Trophoblast cell (in vitro differentiated cells and primary cell): ENCODE measurements at regions not wholly inside any gene's neighbourhood (a gene's known extent, or its start where the extent isn't known, plus 50 kb on each side); places are given as distances from the start of the nearest gene placed in this dataset.

Source experiments
- DNase-seq, 2 donors: peaks; one replicate each; pipeline ENCODE4 v3.0.0-alpha.2; 2016
- H2AFZ ChIP-seq: 2 replicates; pipeline ENCODE4 v1.6.1; 2013; ENCODE audit warnings: low read length, moderate library complexity, mild to moderate bottlenecking; ENCODE audit not compliant: insufficient read depth, poor library complexity
- H2AK5ac ChIP-seq: 2 replicates; pipeline ENCODE4 v1.6.1; 2013; ENCODE audit warnings: mild to moderate bottlenecking, low read length
- H2BK120ac ChIP-seq: 2 replicates; pipeline ENCODE4 v1.6.1; 2013; ENCODE audit warnings: low read length, mild to moderate bottlenecking, moderate library complexity; ENCODE audit not compliant: insufficient read depth, poor library complexity
- H2BK12ac ChIP-seq: 2 replicates; pipeline ENCODE4 v1.6.1; 2013; ENCODE audit warnings: mild to moderate bottlenecking, low read length, moderate library complexity
- H2BK5ac ChIP-seq: 2 replicates; pipeline ENCODE4 v1.6.1; 2013; ENCODE audit warnings: low read length, low read depth, moderate library complexity, mild to moderate bottlenecking; ENCODE audit not compliant: poor library complexity
- H3K14ac ChIP-seq: 2 replicates; pipeline ENCODE4 v1.6.1; 2013; ENCODE audit warnings: mild to moderate bottlenecking, low read length
- H3K18ac ChIP-seq: 2 replicates; pipeline ENCODE4 v1.6.1; 2013; ENCODE audit warnings: mild to moderate bottlenecking, low read length
- H3K23ac ChIP-seq: 2 replicates; pipeline ENCODE4 v1.6.1; 2013; ENCODE audit warnings: low read length
- H3K27ac ChIP-seq: 2 replicates; pipeline ENCODE4 v1.5.1; 2013; ENCODE audit warnings: low read depth, mild to moderate bottlenecking, inconsistent platforms, low read length, moderate library complexity
- H3K27me3 ChIP-seq: 2 replicates; pipeline ENCODE4 v1.6.1; 2013; ENCODE audit warnings: inconsistent platforms, mild to moderate bottlenecking, low read length, moderate library complexity; ENCODE audit not compliant: insufficient read depth
- H3K36me3 ChIP-seq, 2 experiments: 1 replicate in 1 of 2; 2 replicates in 1 of 2; pipeline ENCODE4 v1.6.1; 2013; ENCODE audit warnings: low read length in 2 of 2, mild to moderate bottlenecking in 2 of 2, moderate library complexity in 1 of 2; ENCODE audit not compliant: insufficient read depth in 2 of 2, control insufficient read depth in 1 of 2
- H3K4ac ChIP-seq: 2 replicates; pipeline ENCODE4 v1.6.1; 2013; ENCODE audit warnings: low read depth, mild to moderate bottlenecking, low read length, moderate library complexity
- H3K4me1 ChIP-seq, 2 experiments: 1 replicate in 1 of 2; 2 replicates in 1 of 2; pipeline ENCODE4 v1.6.1; 2013; ENCODE audit warnings: low read length in 2 of 2, mild to moderate bottlenecking in 2 of 2, moderate library complexity in 1 of 2; ENCODE audit not compliant: insufficient read depth in 2 of 2, control insufficient read depth in 1 of 2
- H3K4me2 ChIP-seq: 2 replicates; pipeline ENCODE4 v1.6.1; 2013; ENCODE audit warnings: inconsistent platforms, mild to moderate bottlenecking, low read length, moderate library complexity
- H3K4me3 ChIP-seq: 2 replicates; pipeline ENCODE4 v1.5.1; 2013; ENCODE audit warnings: mild to moderate bottlenecking, low read depth, low read length, inconsistent platforms
- H3K79me1 ChIP-seq: one replicate; pipeline ENCODE4 v1.6.1; 2013; ENCODE audit warnings: low read length
- H3K79me2 ChIP-seq: 2 replicates; pipeline ENCODE4 v1.6.1; 2013; ENCODE audit warnings: low read length, mild to moderate bottlenecking; ENCODE audit not compliant: control insufficient read depth, insufficient read depth, poor library complexity
- H3K9ac ChIP-seq: 2 replicates; pipeline ENCODE4 v1.6.1; 2013; ENCODE audit warnings: mild to moderate bottlenecking, low read length
- H3K9me3 ChIP-seq: 2 replicates; pipeline ENCODE4 v1.6.1; 2013; ENCODE audit warnings: low read depth, mild to moderate bottlenecking, control low read depth, inconsistent platforms, low read length; ENCODE audit not compliant: insufficient read depth
- H4K12ac ChIP-seq: 2 replicates; pipeline ENCODE4 v1.6.1; 2013; ENCODE audit warnings: low read depth, mild to moderate bottlenecking, low read length, moderate library complexity
- H4K8ac ChIP-seq: 2 replicates; pipeline ENCODE4 v1.6.1; 2013; ENCODE audit warnings: low read depth, mild to moderate bottlenecking, low read length, moderate library complexity
- H4K91ac ChIP-seq: one replicate; pipeline ENCODE4 v1.6.1; 2013; ENCODE audit warnings: low read depth, mild to moderate bottlenecking, low read length, moderate library complexity
- WGBS: extraction: QIAGEN DNeasy Blood & Tissue Kit; methylation state at CpG from one replicate; pipeline ENCODE4 v1.1.7; 2013; ENCODE audit warnings: missing lambda C conversion rate; ENCODE audit not compliant: insufficient read length, insufficient coverage; ENCODE audit errors: extremely low coverage; 5-methylcytosine and 5-hydroxymethylcytosine counted together

GRCh38 chr12:58238411-58238810 lies 297.0 kb downstream of the ATP23 start:
- Histone ChIP-seq H3K27ac (no peak overlapping the region), H3K36me3 (no peaks in the 10 kb centered on the region), H3K23ac (no peak overlapping the region), H3K14ac (no peak overlapping the region), H4K8ac (no peak overlapping the region), H3K4me3 (no peak overlapping the region), H2BK120ac (no peak overlapping the region), H2BK5ac (no peak overlapping the region), H4K12ac (no peak overlapping the region), H3K4me2 (no peak overlapping the region), H2AFZ (no peak overlapping the region), H4K91ac (no peak overlapping the region), H3K4me1 (no peaks in the 10 kb centered on the region), H3K9ac (no peak overlapping the region), H3K79me1 (no peaks in the 10 kb centered on the region), H3K4ac (no peak overlapping the region), H2AK5ac (no peak overlapping the region), H3K27me3 (no peaks in the 10 kb centered on the region), H2BK12ac (no peak overlapping the region), H3K18ac (no peak overlapping the region), H3K9me3 (no peaks in the 10 kb centered on the region), H3K79me2 (no peaks in the 10 kb centered on the region)
- WGBS = no CpG with 5 or more reads among the region's 3 CpGs
- DNase-seq = no peak

GRCh38 chr12:58241099-58241498 lies 299.7 kb downstream of the ATP23 start:
- Histone ChIP-seq H2BK12ac (no peak overlapping the region), H3K27ac (no peak overlapping the region), H3K4me2 (no peak overlapping the region), H3K4me3 (no peak overlapping the region), H3K36me3 (no peaks in the 10 kb centered on the region), H3K14ac (no peak overlapping the region), H3K9ac (no peak overlapping the region), H2AFZ (no peak overlapping the region), H3K27me3 (no peaks in the 10 kb centered on the region), H3K79me2 (no peaks in the 10 kb centered on the region), H4K12ac (no peak overlapping the region), H3K79me1 (no peaks in the 10 kb centered on the region), H3K4me1 (no peaks in the 10 kb centered on the region), H4K8ac (no peak overlapping the region), H3K9me3 (peaks cover 1% of the 10 kb centered on the region), H3K18ac (no peak overlapping the region), H3K4ac (no peak overlapping the region), H4K91ac (no peak overlapping the region), H2AK5ac (no peak overlapping the region), H2BK5ac (no peak overlapping the region), H3K23ac (no peak overlapping the region), H2BK120ac (no peak overlapping the region)
- no CpG with 5 or more reads among the region's 5 CpGs for WGBS
- DNase-seq = no peak

- Histone ChIP-seq H4K12ac (no peak overlapping the region), H3K27me3 (no peaks in the 10 kb centered on the region), H4K91ac (no peak overlapping the region), H2AFZ (no peak overlapping the region), H3K4me2 (no peak overlapping the region), H3K9me3 (peaks cover 1% of the 10 kb centered on the region), H2BK120ac (no peak overlapping the region), H4K8ac (no peak overlapping the region), H3K14ac (no peak overlapping the region), H3K18ac (no peak overlapping the region), H3K4ac (no peak overlapping the region), H3K36me3 (no peaks in the 10 kb centered on the region), H3K79me2 (no peaks in the 10 kb centered on the region), H2BK12ac (no peak overlapping the region), H3K4me3 (no peak overlapping the region), H2AK5ac (no peak overlapping the region), H3K27ac (no peak overlapping the region), H3K23ac (no peak overlapping the region), H3K9ac (no peak overlapping the region), H2BK5ac (no peak overlapping the region), H3K4me1 (no peaks in the 10 kb centered on the region), H3K79me1 (no peaks in the 10 kb centered on the region)
- DNase-seq = no peak
- no CpG with 5 or more reads among the region's 4 CpGs for WGBS
These were observed 301.6 kb downstream of the ATP23 start for GRCh38 chr12:58242796-58243630.

GRCh38 chr12:58247633-58248032 lies 306.3 kb downstream of the ATP23 start:
- Histone ChIP-seq H3K27ac (no peak overlapping the region), H2BK5ac (no peak overlapping the region), H3K23ac (no peak overlapping the region), H3K4me2 (no peak overlapping the region), H2BK12ac (no peak overlapping the region), H3K9me3 (peaks cover 1% of the 10 kb centered on the region), H3K79me1 (no peaks in the 10 kb centered on the region), H3K14ac (no peak overlapping the region), H3K36me3 (no peaks in the 10 kb centered on the region), H4K91ac (no peak overlapping the region), H3K4me1 (no peaks in the 10 kb centered on the region), H4K12ac (no peak overlapping the region), H2BK120ac (no peak overlapping the region), H3K79me2 (no peaks in the 10 kb centered on the region), H3K18ac (no peak overlapping the region), H2AFZ (no peak overlapping the region), H3K9ac (no peak overlapping the region), H3K4ac (no peak overlapping the region), H3K27me3 (no peaks in the 10 kb centered on the region), H3K4me3 (no peak overlapping the region), H2AK5ac (no peak overlapping the region), H4K8ac (no peak overlapping the region)
- WGBS = no CpG with 5 or more reads among the region's 4 CpGs
- peak in 1 of 2 donors; percentile 38 for DNase-seq
